ENCODE measurements at regions not wholly inside any gene's neighbourhood (a gene's known extent, or its start where the extent isn't known, plus 50 kb on each side); places are given as distances from the start of the nearest gene placed in this dataset.

DNA sequence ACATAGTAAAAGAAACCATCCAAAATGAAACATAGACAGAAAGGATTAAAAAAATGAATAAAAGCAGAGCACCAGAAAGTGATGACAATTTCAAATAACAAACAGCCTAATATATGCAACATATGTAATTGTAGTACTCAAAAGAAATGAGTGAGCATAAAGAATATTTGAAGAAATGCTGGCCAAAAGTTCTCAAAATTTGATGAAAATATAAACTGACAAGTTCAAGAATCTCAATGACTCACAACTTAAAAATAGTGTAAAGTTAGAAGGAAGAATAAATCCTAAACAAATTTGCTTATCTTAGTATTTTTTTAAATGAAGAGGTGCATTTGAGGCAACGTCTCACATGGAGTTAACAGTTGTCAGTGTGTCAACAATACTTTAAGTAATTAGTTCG, 498.9 kb downstream of the SLC6A15 start:
- Histone ChIP-seq H2BK5ac (ENCODE audit: low read depth, low read length, poor library complexity, severe bottlenecking) (no peak overlapping the region), H3K9me3 (ENCODE audit: control insufficient read depth, insufficient read depth, low read length) (no peaks in the 10 kb centered on the region), H3K4ac (ENCODE audit: low read depth, low read length) (no peak overlapping the region), H2AK9ac (replicated peaks; ENCODE audit: low read depth, low read length, poor library complexity) (no peak overlapping the region), H4K20me1 (ENCODE audit: insufficient read depth, low read length) (no peaks in the 10 kb centered on the region), H3K9me1 (ENCODE audit: insufficient read depth, low read length) (no peaks in the 10 kb centered on the region), H4K91ac (ENCODE audit: insufficient read depth, low read depth, low read length) (no peak overlapping the region), H3K27ac (ENCODE audit: insufficient read depth, low read length) (no peak overlapping the region), H2BK15ac (ENCODE audit: low read depth, low read length) (no peak overlapping the region), H3K56ac (ENCODE audit: extremely low read depth, insufficient read depth, low read length) (no peak overlapping the region), H4K5ac (ENCODE audit: low read depth, low read length) (no peak overlapping the region), H3K23ac (ENCODE audit: low read depth, low read length) (no peak overlapping the region), H2AFZ (replicated peaks; ENCODE audit: low read length, poor library complexity) (no peak overlapping the region), H3K4me1 (ENCODE audit: control insufficient read depth, insufficient read depth, low read length) (no peaks in the 10 kb centered on the region), H2BK20ac (ENCODE audit: low read depth, low read length) (no peak overlapping the region), H2AK5ac (ENCODE audit: low read depth, low read length) (no peak overlapping the region), H3K36me3 (ENCODE audit: control insufficient read depth, insufficient read depth, low read length) (no peaks in the 10 kb centered on the region), H4K8ac (ENCODE audit: low read depth in 2 of 2, low read length in 2 of 2) (no peak overlapping the region), H3K79me1 (ENCODE audit: low read depth in 1 of 2, low read length in 2 of 2) (no peaks in the 10 kb centered on the region), H3K4me2 (ENCODE audit: low read depth, low read length) (no peak overlapping the region), H3K4me3 (ENCODE audit: insufficient read depth, low read depth, low read length) (no peak overlapping the region), H2BK120ac (ENCODE audit: low read depth, low read length) (no peak overlapping the region), H3K9ac (ENCODE audit: low read depth, low read length) (no peak overlapping the region), H3K27me3 (ENCODE audit: control insufficient read depth, insufficient read depth, low read length) (no peaks in the 10 kb centered on the region), H3K18ac (ENCODE audit: low read depth, low read length) (no peak overlapping the region), H3K14ac (replicated peaks; ENCODE audit: low read depth, low read length) (no peak overlapping the region)
- intact Hi-C loops (cut with micrococcal nuclease), result no loop called here
- ChIA-PET CTCF (no interaction called here), POLR2A (ENCODE audit: unreplicated experiment) (no interaction called here)
- ATAC-seq (ENCODE audit: low read depth) (no peak), DNase-seq (no peak)
- no CpG with 5 or more reads among the region's 2 CpGs for WGBS, 2 experiments (ENCODE audit: extremely low coverage in 2 of 2, insufficient read length in 1 of 2)
- dilution Hi-C loops (cut with HindIII; ENCODE audit: low sequenced_read_pairs, unreplicated experiment), result no loop called here
- TF ChIP-seq SMC3 (IDR thresholded peaks at IDR 0.05; ENCODE audit: low read depth, low read length) (no peak), MAZ (IDR thresholded peaks at IDR 0.05; ENCODE audit: borderline replicate concordance, low read depth, low read length) (no peak), MAFK (IDR thresholded peaks at IDR 0.05; ENCODE audit: low read depth, low read length) (no peak), NFE2L2 (IDR thresholded peaks at IDR 0.05; ENCODE audit: low read depth, low read length) (no peak), CTCF (conservative IDR thresholded peaks at IDR 0.05; ENCODE audit: low read depth, low read length) (no peak), USF2 (IDR thresholded peaks at IDR 0.05; ENCODE audit: low read depth, low read length) (no peak), CEBPB (IDR thresholded peaks at IDR 0.05; ENCODE audit: low read depth, low read length) (no peak), POLR2A (IDR thresholded peaks at IDR 0.05; ENCODE audit: low read depth, low read length) (no peak), BHLHE40 (IDR thresholded peaks at IDR 0.05; ENCODE audit: low read depth, low read length) (no peak), FOS (IDR thresholded peaks at IDR 0.05; ENCODE audit: low read depth, low read length) (no peak), CHD1 (IDR thresholded peaks at IDR 0.05; ENCODE audit: low read depth, low read length) (no peak), RFX5 (IDR thresholded peaks at IDR 0.05; ENCODE audit: low read depth, low read length) (no peak), RCOR1 (IDR thresholded peaks at IDR 0.05; ENCODE audit: insufficient replicate concordance, low read length) (no peak), MXI1 (IDR thresholded peaks at IDR 0.05; ENCODE audit: borderline replicate concordance, low read depth, low read length) (no peak)
- TF ChIP-seq, protein P1, sequence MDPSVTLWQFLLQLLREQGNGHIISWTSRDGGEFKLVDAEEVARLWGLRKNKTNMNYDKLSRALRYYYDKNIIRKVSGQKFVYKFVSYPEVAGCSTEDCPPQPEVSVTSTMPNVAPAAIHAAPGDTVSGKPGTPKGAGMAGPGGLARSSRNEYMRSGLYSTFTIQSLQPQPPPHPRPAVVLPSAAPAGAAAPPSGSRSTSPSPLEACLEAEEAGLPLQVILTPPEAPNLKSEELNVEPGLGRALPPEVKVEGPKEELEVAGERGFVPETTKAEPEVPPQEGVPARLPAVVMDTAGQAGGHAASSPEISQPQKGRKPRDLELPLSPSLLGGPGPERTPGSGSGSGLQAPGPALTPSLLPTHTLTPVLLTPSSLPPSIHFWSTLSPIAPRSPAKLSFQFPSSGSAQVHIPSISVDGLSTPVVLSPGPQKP (IDR thresholded peaks at IDR 0.05; ENCODE audit: borderline replicate concordance, low read depth, low read length), result no peak
- in situ Hi-C loops (cut with MboI; ENCODE audit: low sequenced_read_pairs), result no loop called here
- no TSS peak for BruUV-seq (replicated peaks)

Data from IMR-90 (cell line).